A673 (cell line): ENCODE measurements at regions not wholly inside any gene's neighbourhood (a gene's known extent, or its start where the extent isn't known, plus 50 kb on each side); places are given as distances from the start of the nearest gene placed in this dataset.

ENCODE experiments used
- BruUV-seq: library from RNA; stranded (reverse); fragments of 400-500 nt; replicated peaks from 2 replicates; lab custom pipeline; 2021; lab: Mats Ljungman, UMichigan
- CTCF ChIA-PET: fragments of 300-600 bp; sonication (Branson Sonifier 250); formaldehyde crosslinking; loops from one replicate; lab custom pipeline; 2022; ENCODE audit warnings: antibody characterized with exemption; lab: Charles Lee
- POLR2A ChIA-PET: fragments of 300-600 bp; sonication (Branson Sonifier 250); formaldehyde crosslinking; loops from one replicate; lab custom pipeline; 2022; ENCODE audit warnings: antibody characterized with exemption; ENCODE audit not compliant: low non-redundant PET; lab: Charles Lee
- DNase-seq: peaks from one replicate; pipeline ENCODE4 v3.0.0-alpha.2; 2015; ENCODE audit warnings: low spot score
- H3K27ac ChIP-seq: fragments of 200-600 bp; sonication (generic); 2 replicates; pipeline ENCODE4 v1.5.1; 2016; ENCODE audit warnings: mixed run types, low read depth, mild to moderate bottlenecking, mixed read lengths, antibody characterized with exemption, low read length; ENCODE audit not compliant: poor library complexity, severe bottlenecking
- H3K27me3 ChIP-seq: fragments of 200-600 bp; sonication (generic); replicated peaks from 2 replicates; pipeline ENCODE4 v1.6.1; 2017; ENCODE audit warnings: mixed run types, low read depth, mild to moderate bottlenecking, mixed read lengths, antibody characterized with exemption, low read length; ENCODE audit not compliant: insufficient read depth, poor library complexity
- H3K36me3 ChIP-seq: fragments of 200-600 bp; sonication (generic); 2 replicates; pipeline ENCODE4 v1.6.1; 2016; ENCODE audit warnings: mixed run types, mild to moderate bottlenecking, mixed read lengths, antibody characterized with exemption, low read length; ENCODE audit not compliant: insufficient read depth, poor library complexity, severe bottlenecking
- H3K4me1 ChIP-seq: fragments of 200-600 bp; sonication (generic); 2 replicates; pipeline ENCODE4 v1.6.1; 2017; ENCODE audit warnings: mixed run types, mild to moderate bottlenecking, mixed read lengths, antibody characterized with exemption, low read length; ENCODE audit not compliant: insufficient read depth, poor library complexity, severe bottlenecking
- H3K4me3 ChIP-seq: fragments of 200-600 bp; sonication (generic); 2 replicates; pipeline ENCODE4 v1.5.1; 2016; ENCODE audit warnings: low read depth, mixed run types, mild to moderate bottlenecking, mixed read lengths, low read length; ENCODE audit not compliant: poor library complexity, severe bottlenecking
- H3K9me3 ChIP-seq: fragments of 200-600 bp; sonication (generic); 2 replicates; pipeline ENCODE4 v1.6.1; 2016; ENCODE audit warnings: mixed run types, low read depth, mild to moderate bottlenecking, mixed read lengths, antibody characterized with exemption, low read length; ENCODE audit not compliant: poor library complexity, severe bottlenecking
- EZH2 ChIP-seq: fragments of 200-600 bp; sonication (generic); IDR thresholded peaks from 2 replicates; pipeline ENCODE4 v1.6.1; 2017; ENCODE audit warnings: borderline replicate concordance, low read depth, mild to moderate bottlenecking, mixed read lengths, antibody characterized with exemption, low read length; ENCODE audit not compliant: poor library complexity, severe bottlenecking
- intact Hi-C: fragments of 100-400 bp; cut with micrococcal nuclease; formaldehyde crosslinking; loops from one replicate; pipeline ENCODE4 v1.10.0; 2022; ENCODE audit not compliant: unreplicated experiment
- TF ChIP-seq, protein P1 (sequence below): fragments of 300-800, 200-600 bp; sonication (generic); conservative IDR thresholded peaks from 2 replicates; pipeline ENCODE4 v1.5.1; 2017; ENCODE audit warnings: low read depth, mild to moderate bottlenecking, antibody characterized with exemption, low read length, moderate library complexity, mixed read lengths

DNA sequence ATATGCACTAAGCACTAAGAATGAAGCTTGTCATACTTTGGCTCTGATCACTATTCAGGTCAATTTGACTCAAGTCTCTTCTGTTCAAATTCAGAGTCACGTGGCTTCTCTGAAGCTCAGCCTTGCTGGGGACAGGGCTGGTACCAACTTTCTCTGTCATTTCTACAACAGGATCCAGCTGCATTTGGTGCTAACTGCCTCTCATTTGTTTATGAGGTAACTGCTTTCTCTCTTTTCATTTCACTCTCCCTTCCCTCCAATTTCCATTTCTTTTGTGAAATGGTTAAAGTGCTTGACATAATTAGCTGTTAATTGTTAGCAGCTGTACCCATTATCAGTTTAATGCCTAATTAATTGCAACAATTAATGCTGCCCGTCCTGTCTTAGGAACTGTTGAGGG lies 259.7 kb upstream of the PLET1 start:
- Histone ChIP-seq H3K36me3 (no peaks in the 10 kb centered on the region), H3K9me3 (no peaks in the 10 kb centered on the region), H3K4me3 (no peak overlapping the region), H3K27ac (no peak overlapping the region), H3K27me3 (no peaks in the 10 kb centered on the region), H3K4me1 (peaks cover 26% of the 10 kb centered on the region)
- ChIA-PET POLR2A (no interaction called here), CTCF (no interaction called here)
- TF ChIP-seq, protein P1, sequence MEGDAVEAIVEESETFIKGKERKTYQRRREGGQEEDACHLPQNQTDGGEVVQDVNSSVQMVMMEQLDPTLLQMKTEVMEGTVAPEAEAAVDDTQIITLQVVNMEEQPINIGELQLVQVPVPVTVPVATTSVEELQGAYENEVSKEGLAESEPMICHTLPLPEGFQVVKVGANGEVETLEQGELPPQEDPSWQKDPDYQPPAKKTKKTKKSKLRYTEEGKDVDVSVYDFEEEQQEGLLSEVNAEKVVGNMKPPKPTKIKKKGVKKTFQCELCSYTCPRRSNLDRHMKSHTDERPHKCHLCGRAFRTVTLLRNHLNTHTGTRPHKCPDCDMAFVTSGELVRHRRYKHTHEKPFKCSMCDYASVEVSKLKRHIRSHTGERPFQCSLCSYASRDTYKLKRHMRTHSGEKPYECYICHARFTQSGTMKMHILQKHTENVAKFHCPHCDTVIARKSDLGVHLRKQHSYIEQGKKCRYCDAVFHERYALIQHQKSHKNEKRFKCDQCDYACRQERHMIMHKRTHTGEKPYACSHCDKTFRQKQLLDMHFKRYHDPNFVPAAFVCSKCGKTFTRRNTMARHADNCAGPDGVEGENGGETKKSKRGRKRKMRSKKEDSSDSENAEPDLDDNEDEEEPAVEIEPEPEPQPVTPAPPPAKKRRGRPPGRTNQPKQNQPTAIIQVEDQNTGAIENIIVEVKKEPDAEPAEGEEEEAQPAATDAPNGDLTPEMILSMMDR = no peak
- no peak for TF ChIP-seq EZH2
- DNase-seq = no peak
- intact Hi-C loops = no loop called here
- no TSS peak for BruUV-seq

DNA sequence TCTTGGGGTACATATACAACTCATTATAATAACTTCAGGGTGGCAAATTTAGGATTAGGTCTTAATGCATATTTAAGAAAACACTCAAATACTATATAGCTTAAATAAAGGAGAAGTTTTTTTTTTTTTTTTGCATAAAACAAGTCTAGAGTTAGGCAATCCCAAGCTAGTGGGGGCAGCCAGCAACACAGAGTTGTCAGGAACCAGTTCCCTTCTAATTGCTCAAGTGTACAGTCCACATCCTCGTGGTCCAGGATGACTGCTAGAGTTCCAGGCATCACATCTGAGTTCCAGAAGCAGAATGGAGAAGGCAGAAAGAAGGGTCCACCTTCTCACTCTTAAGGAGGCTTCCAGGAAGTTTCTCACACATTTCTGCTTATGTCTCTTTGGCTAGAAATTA lies 261.9 kb upstream of the PLET1 start:
- Histone ChIP-seq H3K36me3 (no peaks in the 10 kb centered on the region), H3K27ac (no peak overlapping the region), H3K4me1 (peaks cover 47% of the 10 kb centered on the region), H3K27me3 (no peaks in the 10 kb centered on the region), H3K4me3 (no peak overlapping the region), H3K9me3 (no peaks in the 10 kb centered on the region)
- POLR2A ChIA-PET = no interaction called here
- intact Hi-C loops = no loop called here
- TF ChIP-seq, protein P1 = no peak
- TF ChIP-seq EZH2 = no peak
- BruUV-seq = no TSS peak
- CTCF ChIA-PET = interaction anchor here (0.6 to 1.5 kb wide), 2 partner anchors 273 to 733 kb away, joined by 11 to 15 read pairs; no protein-coding TSS in a partner anchor
- DNase-seq = no peak

GRCh38 chr11:112523031-112523430 lies 262.4 kb upstream of the PLET1 start:
- H3K27me3 ChIP-seq = no peaks in the 10 kb centered on the region
- no peaks in the 10 kb centered on the region for H3K9me3 ChIP-seq
- H3K4me1 ChIP-seq = peaks cover 49% of the 10 kb centered on the region
- TF ChIP-seq, protein P1 = no peak
- no peak for TF ChIP-seq EZH2
- H3K4me3 ChIP-seq = no peak overlapping the region
- no TSS peak for BruUV-seq
- POLR2A ChIA-PET = interaction anchor here (0.7 kb wide), 1 partner anchor 10 kb away, joined by 3 read pairs; no protein-coding TSS in a partner anchor
- CTCF ChIA-PET = interaction anchor here (0.6 to 1.5 kb wide), 4 partner anchors 82 to 732 kb away, joined by 3 to 15 read pairs (median 8); no protein-coding TSS in a partner anchor
- H3K27ac ChIP-seq = peak overlapping the region; percentile 17
- intact Hi-C loops = no loop called here
- no peak for DNase-seq
- no peaks in the 10 kb centered on the region for H3K36me3 ChIP-seq
